Kasumi-1 (cell line): ENCODE measurements at regions not wholly inside any gene's neighbourhood (a gene's known extent, or its start where the extent isn't known, plus 50 kb on each side); places are given as distances from the start of the nearest gene placed in this dataset.

Experiments used
- DNase-seq, 2 experiments: peaks; one replicate each; lab custom pipeline; 2025; lab: John Stamatoyannopoulos, UW

DNA sequence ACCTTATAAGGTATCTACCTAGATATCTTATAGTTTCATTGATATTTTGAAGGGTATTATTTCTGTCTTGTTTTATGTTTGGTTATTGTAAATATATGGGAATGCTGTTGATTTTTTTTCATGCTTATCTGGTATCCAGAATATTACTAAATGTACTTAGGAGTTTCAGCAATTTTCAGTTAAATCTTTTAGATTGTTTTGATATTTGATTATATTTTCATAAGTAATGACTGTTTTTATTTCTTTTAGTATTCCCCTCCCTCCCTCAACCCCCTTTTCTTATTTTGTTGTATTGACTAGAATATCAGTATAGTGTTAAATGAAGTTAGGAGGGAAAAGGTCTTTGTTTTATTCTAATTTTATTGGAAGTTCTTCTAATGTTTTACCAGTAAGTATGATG is 344.4 kb upstream of the PROX1 start:
- no peak for DNase-seq

DNA sequence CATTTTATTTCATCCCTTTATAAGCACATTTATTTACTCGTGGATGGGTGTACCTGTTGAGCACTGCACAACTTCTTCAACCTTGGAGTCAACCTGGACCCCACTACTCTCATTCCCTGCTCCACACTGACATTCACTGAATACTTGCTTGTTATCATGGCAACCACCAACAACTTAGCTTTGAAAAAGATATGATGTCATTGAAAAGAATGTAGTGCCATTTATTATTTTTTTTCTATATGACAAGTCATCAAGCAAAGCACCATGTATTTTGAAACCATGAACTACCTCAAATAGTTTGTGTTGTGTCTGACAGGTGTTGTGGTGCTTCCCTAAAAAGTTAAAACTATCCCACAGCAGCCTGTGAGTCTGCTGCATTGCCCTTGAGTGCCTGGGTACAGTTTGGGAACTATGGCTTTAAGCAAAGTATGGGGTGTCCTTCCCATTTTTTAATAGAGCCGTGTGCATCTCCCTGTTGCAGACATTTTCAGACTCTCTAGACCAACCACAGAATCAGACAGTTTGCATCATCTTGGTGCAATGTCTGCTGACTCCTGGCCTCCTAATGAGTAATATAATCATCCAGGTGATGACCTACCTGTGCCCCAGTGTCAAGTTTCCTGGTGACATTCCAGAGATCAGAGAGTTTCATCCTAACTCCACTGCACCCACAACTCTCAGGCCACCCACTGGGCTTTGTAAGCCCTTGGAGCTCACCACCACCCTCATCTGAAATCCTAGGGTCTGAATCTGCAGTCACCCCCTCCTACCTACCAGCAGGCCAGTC is 339.7 kb upstream of the PROX1 start:
- DNase-seq, result no peak

DNA sequence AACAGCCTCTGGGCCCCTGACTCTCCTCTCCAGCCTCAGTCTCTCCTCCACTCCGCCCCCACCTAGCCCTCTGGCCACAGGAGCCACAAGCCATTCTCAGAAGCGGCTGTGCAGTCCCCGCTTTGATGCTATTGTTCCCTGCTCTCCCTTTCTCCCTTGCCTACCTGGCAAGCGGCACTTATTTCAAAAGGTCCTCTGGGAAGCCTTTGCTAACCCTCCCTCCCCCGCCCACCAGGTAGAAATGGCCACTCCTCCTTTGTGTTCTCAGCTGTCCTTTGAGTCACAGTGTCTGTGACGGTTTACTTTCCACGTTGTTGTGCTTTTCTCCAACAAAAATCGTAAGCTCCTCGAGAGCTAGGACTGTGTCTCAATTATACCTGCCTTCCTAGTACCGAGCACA is 338.4 kb upstream of the PROX1 start:
- no peak for DNase-seq

- DNase-seq, result no peak
These were observed 337.2 kb upstream of the PROX1 start for GRCh38 chr1:213650603-213651002.

- no peak for DNase-seq
These were observed 336.7 kb upstream of the PROX1 start for GRCh38 chr1:213651077-213651476.

DNA sequence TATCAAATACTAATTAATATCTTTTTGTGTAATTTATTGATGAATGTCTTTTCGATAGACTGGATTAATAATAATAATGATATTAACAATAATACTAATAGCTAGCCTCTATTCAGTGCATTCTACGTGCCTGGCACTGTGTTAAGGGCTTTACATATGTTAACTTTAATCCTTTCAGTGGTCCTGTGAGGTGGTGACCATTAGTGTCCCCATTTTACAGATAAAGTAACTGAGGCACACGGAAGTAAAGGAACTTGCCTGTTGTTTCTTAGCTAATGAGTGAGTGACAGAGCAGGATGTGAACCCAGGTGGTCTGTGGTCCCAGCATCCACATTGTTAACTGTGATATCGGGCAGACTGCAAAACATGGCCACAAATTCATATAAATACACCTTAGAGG is 335.7 kb upstream of the PROX1 start:
- DNase-seq, result no peak

DNA sequence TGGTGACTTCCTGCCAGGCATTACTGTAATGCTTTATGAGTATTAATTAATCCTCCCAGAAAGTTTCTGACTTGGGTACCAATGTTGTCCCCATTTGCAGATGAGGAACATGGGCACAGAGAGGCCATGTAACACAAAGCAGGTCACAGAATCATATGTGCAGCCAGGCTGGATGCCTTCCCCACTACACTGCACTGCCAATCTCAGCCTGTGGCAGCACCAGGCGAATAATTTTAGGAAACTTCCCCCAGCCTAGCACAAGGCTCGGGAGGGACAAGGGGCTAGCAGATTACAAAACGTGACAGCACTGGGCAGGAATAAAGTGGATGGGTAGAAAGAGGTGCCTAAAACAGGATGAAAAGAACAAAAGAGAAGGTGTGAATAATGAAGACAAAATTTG is 331.7 kb upstream of the PROX1 start:
- no peak for DNase-seq

GRCh38 chr1:213656503-213656902 is 331.3 kb upstream of the PROX1 start:
- no peak for DNase-seq

GRCh38 chr1:213657013-213657412 is 330.8 kb upstream of the PROX1 start:
- DNase-seq, result no peak

GRCh38 chr1:213657879-213658278 is 329.9 kb upstream of the PROX1 start:
- no peak for DNase-seq

- DNase-seq, result no peak
These were observed 329.3 kb upstream of the PROX1 start for GRCh38 chr1:213658457-213658856.

DNA sequence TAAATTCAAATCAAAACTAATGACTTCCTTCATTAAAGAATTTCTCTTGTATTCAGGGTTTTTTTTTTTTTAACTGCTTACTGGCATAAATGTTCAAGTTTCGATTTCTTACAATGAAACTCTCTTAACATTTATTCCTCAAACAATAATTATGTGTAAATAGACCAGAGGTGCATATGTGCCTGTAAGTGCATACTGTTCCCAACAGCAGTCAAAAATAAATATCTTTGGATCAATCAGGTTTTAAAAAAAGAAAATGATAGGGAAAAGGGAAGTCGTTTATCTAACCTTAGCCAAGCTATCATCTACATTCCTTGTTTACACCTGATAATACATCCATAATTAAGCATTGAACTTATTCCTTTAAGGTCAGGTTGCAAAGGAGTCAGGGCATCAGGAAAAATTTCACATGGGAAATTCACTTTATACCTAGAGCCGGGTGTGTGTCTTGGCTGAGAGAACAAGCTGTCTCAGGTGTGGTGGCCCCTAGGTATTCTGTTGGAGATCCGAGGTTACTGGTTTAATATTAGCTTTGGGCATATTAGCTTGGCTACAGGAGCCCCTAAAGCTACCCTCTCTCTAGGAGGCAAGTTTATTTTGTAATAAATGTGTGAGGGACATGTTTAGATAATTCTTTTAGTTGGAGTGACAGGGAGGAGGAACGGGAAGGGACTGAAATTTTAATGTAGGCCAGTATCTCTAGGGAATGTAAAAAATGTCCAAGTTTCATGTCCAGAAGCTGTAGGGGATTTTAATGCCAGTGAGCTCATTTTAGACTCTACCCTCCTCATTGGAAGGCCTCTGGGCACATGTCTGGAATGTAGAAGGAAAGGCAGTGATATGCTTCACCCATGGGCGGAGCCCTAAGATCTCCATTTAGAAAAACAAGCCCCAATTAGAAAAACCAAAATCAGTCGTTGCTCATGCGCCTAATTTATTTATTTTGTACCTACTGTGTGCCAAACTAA is 327.9 kb upstream of the PROX1 start:
- no peak for DNase-seq

GRCh38 chr1:213661302-213661701 is 326.5 kb upstream of the PROX1 start:
- DNase-seq, result no peak

GRCh38 chr1:213666113-213666512 is 321.7 kb upstream of the PROX1 start:
- DNase-seq, result no peak

DNA sequence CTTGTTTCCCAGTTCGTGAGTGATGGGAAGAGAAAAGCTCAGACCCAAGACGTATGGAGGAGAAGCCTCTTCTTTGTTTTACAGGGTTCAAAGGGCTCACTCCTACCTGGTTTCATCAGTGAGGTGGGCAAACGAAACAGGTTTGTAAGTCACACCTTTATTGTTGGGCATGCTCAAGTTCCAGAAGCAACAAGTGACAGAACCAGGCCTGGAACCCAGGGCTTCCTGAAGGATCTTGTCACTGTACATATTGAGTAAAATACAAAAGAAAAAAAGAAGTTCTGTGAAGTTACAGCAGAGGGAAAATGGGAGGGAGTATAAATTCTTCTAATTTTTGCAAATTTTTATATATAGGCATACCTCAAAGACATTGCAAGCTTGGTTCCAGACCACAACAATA is 320.9 kb upstream of the PROX1 start:
- DNase-seq, result no peak

DNA sequence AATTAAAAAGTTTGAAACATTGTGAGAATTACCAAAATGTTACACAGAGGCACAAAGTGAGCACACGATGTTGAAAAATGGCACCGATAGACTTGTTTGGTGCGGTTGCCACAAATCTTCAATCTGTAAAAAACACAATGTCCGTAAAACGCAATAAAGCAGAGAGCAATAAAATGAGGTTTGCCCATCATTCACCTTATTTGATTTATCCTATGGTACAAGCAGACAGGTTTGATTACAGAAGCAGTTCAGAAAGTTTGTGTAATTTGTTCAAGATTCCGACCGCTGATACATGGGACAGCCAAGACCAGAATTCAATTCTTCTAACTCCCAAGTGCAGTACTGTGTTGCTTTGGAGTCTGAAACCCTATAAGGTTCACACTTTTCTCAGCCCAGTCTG is 318.3 kb upstream of the PROX1 start:
- DNase-seq, result no peak

DNA sequence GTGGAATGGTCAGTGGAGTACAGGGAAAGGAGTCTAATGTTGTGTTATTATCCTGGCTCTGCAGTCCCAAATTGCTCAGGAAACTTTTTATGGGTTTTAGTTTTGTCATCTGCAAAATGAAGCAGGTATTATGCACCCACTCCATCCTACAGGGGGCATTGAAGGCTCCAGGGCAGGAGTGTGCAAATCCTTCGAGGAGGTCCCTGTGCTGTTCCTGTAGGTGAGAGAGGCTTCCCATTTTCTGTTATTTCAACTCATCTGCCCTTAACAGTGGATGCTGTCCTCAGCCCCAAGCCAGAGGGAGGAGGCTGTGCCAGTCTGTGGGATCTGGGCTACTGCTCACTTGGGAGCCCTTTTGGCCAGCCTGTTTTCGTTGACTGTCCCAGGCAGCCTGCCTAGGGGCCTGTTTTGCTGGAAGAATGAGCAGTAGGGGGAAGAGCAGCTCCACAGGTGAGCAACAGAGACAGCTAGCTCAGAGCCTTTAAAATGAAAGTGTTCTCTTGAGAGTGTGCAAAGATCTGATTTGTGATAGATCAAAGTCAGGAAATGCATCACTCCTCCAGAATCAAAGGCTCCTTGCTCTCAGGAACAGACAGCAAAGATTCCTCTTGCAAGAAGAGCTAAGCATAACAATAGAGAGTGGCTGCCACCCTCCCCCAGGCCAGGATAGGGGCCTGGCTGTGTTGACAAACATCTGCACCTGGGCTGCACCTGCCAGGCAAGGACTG is 317.6 kb upstream of the PROX1 start:
- no peak for DNase-seq

DNA sequence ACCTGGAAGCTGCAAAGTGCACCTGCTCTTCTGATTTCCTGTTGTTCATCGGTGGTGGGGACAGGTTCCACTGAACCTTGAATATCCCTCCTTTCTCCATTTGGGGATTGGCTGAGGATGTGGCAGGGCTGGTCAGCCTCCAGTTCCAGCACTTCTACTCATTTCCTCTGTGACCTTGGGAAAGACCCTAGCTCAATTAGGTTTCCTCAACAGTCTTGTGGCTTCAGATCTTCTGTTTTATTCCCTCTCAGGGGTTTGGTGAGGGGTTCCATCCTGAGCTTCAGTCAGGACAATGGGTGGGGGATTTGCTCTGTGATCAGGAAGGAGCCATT is 317.1 kb upstream of the PROX1 start:
- no peak for DNase-seq

DNA sequence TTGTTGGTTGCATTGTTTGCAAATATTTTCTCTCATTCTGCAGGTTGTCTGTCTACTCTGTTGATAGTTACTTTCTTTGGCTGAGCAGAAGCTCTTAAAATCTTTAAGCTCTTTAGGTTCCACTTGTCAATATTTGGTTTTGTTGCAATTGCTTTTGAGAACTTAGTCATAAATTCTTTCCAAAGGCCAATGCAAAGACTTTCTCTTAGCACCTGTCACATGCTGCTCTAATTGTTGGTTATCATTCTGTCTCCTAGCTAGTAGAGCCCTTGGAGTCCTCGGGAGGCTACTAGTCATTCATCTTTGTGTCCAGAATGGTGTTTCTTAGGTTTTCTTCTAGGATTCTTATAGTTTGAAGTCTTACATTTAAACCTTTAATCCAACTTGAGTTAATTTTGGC is 312.7 kb upstream of the PROX1 start:
- DNase-seq, result no peak

DNA sequence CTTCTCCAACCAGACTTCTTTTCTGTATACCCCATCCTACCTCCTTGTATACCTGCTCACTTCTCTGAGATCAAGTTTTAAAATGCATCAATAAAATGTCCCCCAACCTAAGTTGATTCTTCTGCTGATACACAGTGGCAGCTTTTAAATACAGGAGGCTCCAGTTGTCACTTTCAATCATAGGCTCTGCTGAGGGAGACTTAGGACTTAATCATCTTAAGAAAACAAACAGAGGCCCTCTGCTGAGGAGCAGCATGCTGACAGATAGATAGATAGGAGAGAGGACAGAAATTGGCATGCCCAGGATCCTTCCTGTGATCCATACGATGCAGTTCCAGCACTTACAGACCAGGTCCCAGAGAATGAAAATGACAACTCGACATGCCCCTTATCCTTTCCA is 311.0 kb upstream of the PROX1 start:
- no peak for DNase-seq

GRCh38 chr1:213678348-213678747 is 309.4 kb upstream of the PROX1 start:
- no peak for DNase-seq

GRCh38 chr1:213678753-213679152 is 309.0 kb upstream of the PROX1 start:
- DNase-seq, result no peak

GRCh38 chr1:213679153-213679552 is 308.6 kb upstream of the PROX1 start:
- no peak for DNase-seq
